HL-60 (cell line): ENCODE measurements at regions not wholly inside any gene's neighbourhood (a gene's known extent, or its start where the extent isn't known, plus 50 kb on each side); places are given as distances from the start of the nearest gene placed in this dataset.
"Not testable (repeated sequence)": the region's sequence is repeated elsewhere in the genome, so short reads cannot be mapped to it uniquely, and the experiment has no call there.

ENCODE experiments used
- DNase-seq, 2 experiments: peaks; one replicate each; pipeline ENCODE4 v3.0.0-alpha.2; 2010 to 2020; ENCODE audit warnings: low read depth in 1 of 2, low spot score in 1 of 2
- H3K27ac ChIP-seq: fragments of 250-450 bp; sonication (Bioruptor Pico); replicated peaks from 2 replicates; pipeline ENCODE4 v1.5.1; 2020; ENCODE audit warnings: mild to moderate bottlenecking, moderate library complexity
- H3K27me3 ChIP-seq: fragments of 250-450 bp; sonication (Bioruptor Pico); 2 replicates; pipeline ENCODE4 v1.5.1; 2021; ENCODE audit warnings: mild to moderate bottlenecking, moderate library complexity; ENCODE audit not compliant: insufficient read depth, poor library complexity, severe bottlenecking
- H3K4me3 ChIP-seq: replicated peaks from 2 replicates; pipeline ENCODE4 v1.5.1; 2011; ENCODE audit warnings: mild to moderate bottlenecking, control low read depth, low read length; ENCODE audit not compliant: insufficient read depth

DNA sequence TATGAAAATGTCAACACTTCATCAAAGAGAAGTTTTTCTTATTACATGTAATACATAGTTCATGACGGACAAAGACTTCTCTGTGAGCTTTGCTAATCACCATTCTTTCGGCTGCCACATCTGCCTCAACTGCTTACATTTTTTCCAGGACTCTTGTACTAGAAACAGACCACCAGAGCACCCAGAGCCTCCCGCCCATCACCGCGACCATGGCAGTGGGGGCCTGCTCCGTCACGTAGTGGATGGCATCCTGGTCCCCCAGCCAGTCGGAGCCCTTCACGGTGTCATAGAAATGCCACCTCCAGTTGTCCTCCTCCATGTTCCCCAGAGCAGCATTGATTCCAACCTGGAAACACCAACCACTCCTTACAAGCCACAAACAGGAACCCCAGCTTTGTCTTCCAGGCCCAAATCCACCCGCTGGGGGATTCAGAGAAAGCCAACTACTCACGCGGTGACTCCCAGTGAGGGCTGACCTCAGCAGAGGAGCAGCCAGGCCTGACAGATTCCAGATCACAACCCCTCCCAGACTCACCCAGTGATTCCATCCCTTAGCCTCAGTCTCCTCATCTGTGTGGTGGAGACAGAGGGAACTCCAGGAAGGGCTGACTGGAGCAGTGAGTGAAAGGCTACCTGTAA is 76.2 kb upstream of the TNK2 start:
- H3K27ac ChIP-seq, DNase-seq, H3K4me3 ChIP-seq, H3K27me3 ChIP-seq: not testable (repeated sequence)

DNA sequence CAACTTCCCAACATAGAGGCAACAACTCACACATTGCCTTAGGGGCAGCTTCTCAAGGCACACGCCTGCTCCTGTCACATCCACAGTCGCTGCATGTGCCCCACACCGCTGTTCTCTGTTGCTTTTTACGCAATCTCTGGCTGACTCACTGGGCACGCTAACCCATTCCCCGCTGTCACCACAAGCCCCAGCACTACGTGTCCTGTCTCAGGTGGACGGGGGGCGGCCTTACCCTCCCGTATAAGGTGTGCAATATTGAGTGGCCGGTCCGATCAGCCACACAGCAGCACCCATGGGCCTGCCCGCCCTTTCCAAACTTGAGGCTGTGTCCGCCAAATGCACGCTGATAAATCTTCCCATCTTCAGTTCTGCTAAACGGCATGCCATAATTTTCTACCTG is 75.5 kb upstream of the TNK2 start:
- H3K27me3 ChIP-seq, H3K27ac ChIP-seq, H3K4me3 ChIP-seq: not testable (repeated sequence)
- DNase-seq: peak in 1 of 2 experiments; percentile 53

- DNase-seq, H3K27me3 ChIP-seq, H3K27ac ChIP-seq, H3K4me3 ChIP-seq: not testable (repeated sequence)
Measured at GRCh38 chr3:195982754-195983153, 74.4 kb upstream of the TNK2 start.

- not testable (repeated sequence) for H3K4me3 ChIP-seq, H3K27me3 ChIP-seq, DNase-seq, H3K27ac ChIP-seq
Measured at GRCh38 chr3:195981778-195982177, 73.4 kb upstream of the TNK2 start.

GRCh38 chr3:195979877-195980276 is 71.5 kb upstream of the TNK2 start:
- H3K27ac ChIP-seq, H3K4me3 ChIP-seq, H3K27me3 ChIP-seq, DNase-seq: not testable (repeated sequence)

- H3K27me3 ChIP-seq, H3K4me3 ChIP-seq, H3K27ac ChIP-seq, DNase-seq: not testable (repeated sequence)
Measured at GRCh38 chr3:195978585-195978984, 70.2 kb upstream of the TNK2 start.

- H3K27me3 ChIP-seq, H3K27ac ChIP-seq, DNase-seq, H3K4me3 ChIP-seq: not testable (repeated sequence)
Measured at GRCh38 chr3:195976876-195977275, 68.5 kb upstream of the TNK2 start.

GRCh38 chr3:195974281-195974680 is 65.9 kb upstream of the TNK2 start:
- not testable (repeated sequence) for H3K4me3 ChIP-seq, H3K27ac ChIP-seq, H3K27me3 ChIP-seq, DNase-seq

GRCh38 chr3:195970873-195971272 is 62.5 kb upstream of the TNK2 start:
- not testable (repeated sequence) for DNase-seq, H3K27ac ChIP-seq, H3K27me3 ChIP-seq, H3K4me3 ChIP-seq

- not testable (repeated sequence) for H3K27me3 ChIP-seq, H3K4me3 ChIP-seq, DNase-seq, H3K27ac ChIP-seq
Measured at GRCh38 chr3:195969838-195970776, 61.8 kb upstream of the TNK2 start.

GRCh38 chr3:195969341-195969740 is 61.0 kb upstream of the TNK2 start:
- H3K27ac ChIP-seq, H3K27me3 ChIP-seq, H3K4me3 ChIP-seq, DNase-seq: not testable (repeated sequence)

- H3K27me3 ChIP-seq, H3K4me3 ChIP-seq, DNase-seq, H3K27ac ChIP-seq: not testable (repeated sequence)
Measured at GRCh38 chr3:195968104-195968503, 59.8 kb upstream of the TNK2 start.

- not testable (repeated sequence) for H3K27me3 ChIP-seq, DNase-seq, H3K27ac ChIP-seq, H3K4me3 ChIP-seq
Measured at GRCh38 chr3:195967387-195967720, 59.0 kb upstream of the TNK2 start.

GRCh38 chr3:195966563-195967386 is 58.4 kb upstream of the TNK2 start:
- H3K27me3 ChIP-seq, H3K4me3 ChIP-seq, H3K27ac ChIP-seq, DNase-seq: not testable (repeated sequence)
